PC-9 (cell line): ENCODE measurements at regions not wholly inside any gene's neighbourhood (a gene's known extent, or its start where the extent isn't known, plus 50 kb on each side); places are given as distances from the start of the nearest gene placed in this dataset.

Source experiments
- BruUV-seq: library from RNA; stranded (reverse); fragments of 400-500 nt; replicated peaks from 2 replicates; lab custom pipeline; 2021; lab: Mats Ljungman, UMichigan
- CTCF ChIA-PET: fragments of 300-600 bp; sonication (Branson Sonifier 250); formaldehyde crosslinking; loops from one replicate; lab custom pipeline; 2022; ENCODE audit warnings: antibody characterized with exemption; lab: Charles Lee
- POLR2A ChIA-PET: fragments of 300-600 bp; sonication (Branson Sonifier 250); formaldehyde crosslinking; loops from one replicate; lab custom pipeline; 2022; ENCODE audit warnings: antibody characterized with exemption; ENCODE audit not compliant: unreplicated experiment; lab: Charles Lee
- DNase-seq, 2 experiments: peaks; one replicate each; pipeline versions ENCODE4 v3.0.0 to v3.0.0-alpha.2; 2015 to 2022; ENCODE audit warnings: mixed read lengths in 1 of 2
- H2AFZ ChIP-seq: fragments of 200-600 bp; sonication (generic); 2 replicates; pipeline ENCODE4 v1.8.1; 2017; ENCODE audit warnings: antibody characterized with exemption
- H3F3A ChIP-seq: fragments of 200-600 bp; sonication (generic); 2 replicates; pipeline ENCODE4 v1.8.1; 2017; ENCODE audit warnings: antibody characterized with exemption, mild to moderate bottlenecking, low read depth; ENCODE audit not compliant: insufficient read depth
- H3K27ac ChIP-seq: fragments of 200-600 bp; sonication (generic); 2 replicates; pipeline ENCODE4 v1.6.1; 2016; ENCODE audit warnings: mixed run types
- H3K27me3 ChIP-seq: fragments of 200-600 bp; sonication (generic); 2 replicates; pipeline ENCODE4 v1.6.1; 2016; ENCODE audit warnings: low read depth, mixed run types; ENCODE audit not compliant: insufficient read depth
- H3K36me3 ChIP-seq: fragments of 200-600 bp; sonication (generic); 2 replicates; pipeline ENCODE4 v1.6.1; 2016; ENCODE audit warnings: low read depth, mixed run types
- H3K4me1 ChIP-seq: fragments of 200-600 bp; sonication (generic); replicated peaks from 2 replicates; pipeline ENCODE4 v1.6.1; 2016; ENCODE audit warnings: mixed run types; ENCODE audit not compliant: insufficient read depth
- H3K4me2 ChIP-seq: fragments of 200-600 bp; sonication (generic); 2 replicates; pipeline ENCODE4 v1.6.1; 2017; ENCODE audit warnings: mixed run types
- H3K4me3 ChIP-seq: fragments of 200-600 bp; sonication (generic); 2 replicates; pipeline ENCODE4 v1.6.1; 2016; ENCODE audit warnings: mixed run types
- H3K79me2 ChIP-seq: fragments of 200-600 bp; sonication (generic); 2 replicates; pipeline ENCODE4 v1.6.1; 2017; ENCODE audit warnings: low read depth, mixed run types
- H3K9me2 ChIP-seq: fragments of 200-600 bp; sonication (generic); 2 replicates; pipeline ENCODE4 v1.8.1; 2017; ENCODE audit warnings: mild to moderate bottlenecking; ENCODE audit not compliant: insufficient read depth
- H3K9me3 ChIP-seq: fragments of 200-600 bp; sonication (generic); 2 replicates; pipeline ENCODE4 v1.8.1; 2016; ENCODE audit warnings: low read depth; ENCODE audit not compliant: insufficient read depth
- H4K20me1 ChIP-seq: fragments of 200-600 bp; sonication (generic); 2 replicates; pipeline ENCODE4 v1.8.1; 2017; ENCODE audit not compliant: insufficient read depth
- CTCF ChIP-seq: fragments of 200-600 bp; sonication (generic); conservative IDR thresholded peaks from 2 replicates; pipeline ENCODE4 v1.6.1; 2017; ENCODE audit warnings: mixed run types, antibody characterized with exemption, mild to moderate bottlenecking, moderate library complexity
- EZH2 ChIP-seq: fragments of 200-600 bp; sonication (generic); IDR thresholded peaks from 2 replicates; pipeline ENCODE4 v1.8.0; 2017; ENCODE audit warnings: antibody characterized with exemption, low read depth
- intact Hi-C: fragments of 100-400 bp; cut with micrococcal nuclease; formaldehyde crosslinking; loops from one replicate; pipeline ENCODE4 v1.10.0; 2022; ENCODE audit not compliant: unreplicated experiment

GRCh38 chr13:80515296-80515695, 174.4 kb upstream of the SPRY2 start:
- Histone ChIP-seq H3F3A (no peaks in the 10 kb centered on the region), H3K4me2 (no peak overlapping the region), H3K9me2 (no peaks in the 10 kb centered on the region; the same call in 1 of the 2 replicates), H3K27ac (no peak overlapping the region), H3K36me3 (no peaks in the 10 kb centered on the region), H4K20me1 (no peaks in the 10 kb centered on the region), H3K79me2 (no peaks in the 10 kb centered on the region), H3K9me3 (no peaks in the 10 kb centered on the region), H3K27me3 (no peaks in the 10 kb centered on the region), H2AFZ (no peak overlapping the region), H3K4me1 (no peaks in the 10 kb centered on the region), H3K4me3 (no peak overlapping the region)
- no TSS peak for BruUV-seq
- intact Hi-C loops: no loop called here
- DNase-seq: no peak
- ChIA-PET POLR2A (no interaction called here), CTCF (no interaction called here)
- TF ChIP-seq EZH2 (no peak), CTCF (no peak)

GRCh38 chr13:80513196-80513595, 172.3 kb upstream of the SPRY2 start:
- H3K79me2 ChIP-seq: no peaks in the 10 kb centered on the region
- CTCF ChIA-PET: no interaction called here
- intact Hi-C loops: no loop called here

GRCh38 chr13:80510686-80511085, 169.8 kb upstream of the SPRY2 start:
- Histone ChIP-seq H3K27ac (no peak overlapping the region), H3K9me2 (no peaks in the 10 kb centered on the region; the same call in 1 of the 2 replicates), H2AFZ (no peak overlapping the region), H3K4me2 (no peak overlapping the region), H3K79me2 (no peaks in the 10 kb centered on the region), H3K4me3 (no peak overlapping the region), H3K9me3 (no peaks in the 10 kb centered on the region), H3F3A (no peaks in the 10 kb centered on the region), H3K36me3 (no peaks in the 10 kb centered on the region), H4K20me1 (no peaks in the 10 kb centered on the region), H3K4me1 (no peaks in the 10 kb centered on the region), H3K27me3 (no peaks in the 10 kb centered on the region)
- ChIA-PET CTCF (no interaction called here), POLR2A (no interaction called here)
- BruUV-seq: no TSS peak
- TF ChIP-seq EZH2: no peak
- TF ChIP-seq CTCF: no peak
- intact Hi-C loops: no loop called here
- no peak for DNase-seq

More at GRCh38 chr13:80513196-80513595, 172.3 kb upstream of the SPRY2 start:
- H3F3A ChIP-seq: no peaks in the 10 kb centered on the region
- H3K4me2 ChIP-seq: no peak overlapping the region
- no peaks in the 10 kb centered on the region for H3K9me3 ChIP-seq
- POLR2A ChIA-PET: no interaction called here
- no peaks in the 10 kb centered on the region; the same call in 1 of the 2 replicates for H3K9me2 ChIP-seq
- no peak overlapping the region for H3K27ac ChIP-seq
- H4K20me1 ChIP-seq: no peaks in the 10 kb centered on the region
- no peak overlapping the region for H2AFZ ChIP-seq
- no peaks in the 10 kb centered on the region for H3K27me3 ChIP-seq
- DNase-seq: no peak
- no peaks in the 10 kb centered on the region for H3K4me1 ChIP-seq
- no TSS peak for BruUV-seq
- no peak for TF ChIP-seq CTCF
- no peak for TF ChIP-seq EZH2
- H3K4me3 ChIP-seq: no peak overlapping the region
- H3K36me3 ChIP-seq: no peaks in the 10 kb centered on the region
